C1 segment of cervical spinal cord (tissue), 14 donors: ENCODE measurements at regions not wholly inside any gene's neighbourhood (a gene's known extent, or its start where the extent isn't known, plus 50 kb on each side); places are given as distances from the start of the nearest gene placed in this dataset.

ENCODE experiments used
- DNase-seq, 14 donors: peaks; one replicate each; lab custom pipeline; 2025; lab: John Stamatoyannopoulos, UW

DNA sequence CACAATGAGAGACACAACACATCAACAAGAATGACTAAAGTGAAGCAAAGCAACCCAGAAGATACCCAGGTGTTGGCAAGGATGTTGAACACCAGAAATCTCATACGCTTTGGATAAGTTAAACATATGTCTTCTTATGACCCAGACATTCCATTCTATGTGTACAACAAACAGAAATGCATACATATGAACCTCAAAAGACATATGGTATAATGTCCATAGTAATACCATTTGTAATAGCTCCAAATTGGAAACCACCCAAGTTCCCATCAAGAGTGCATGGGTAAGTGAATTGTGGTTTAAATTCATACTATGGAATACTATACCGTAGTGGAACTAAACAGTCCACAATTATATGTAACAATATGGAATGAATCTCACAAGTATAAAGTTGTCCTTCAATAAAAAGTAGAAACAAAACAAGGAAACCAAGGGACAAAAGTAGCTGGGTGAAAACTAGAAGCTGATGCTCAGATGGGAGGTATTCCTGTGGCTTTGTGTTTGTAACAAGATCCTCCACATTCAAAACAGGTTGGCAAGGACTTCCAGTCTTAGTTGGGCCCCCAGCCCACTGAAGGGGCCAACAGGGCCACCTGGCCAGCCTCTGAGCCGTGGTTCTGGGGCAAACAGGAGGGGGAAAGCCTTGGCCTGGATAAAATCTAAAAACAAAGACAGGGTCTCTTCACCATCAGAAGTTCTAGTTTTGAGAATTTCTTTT, 171.8 kb upstream of the PITX1 start:
- DNase-seq: no peak

DNA sequence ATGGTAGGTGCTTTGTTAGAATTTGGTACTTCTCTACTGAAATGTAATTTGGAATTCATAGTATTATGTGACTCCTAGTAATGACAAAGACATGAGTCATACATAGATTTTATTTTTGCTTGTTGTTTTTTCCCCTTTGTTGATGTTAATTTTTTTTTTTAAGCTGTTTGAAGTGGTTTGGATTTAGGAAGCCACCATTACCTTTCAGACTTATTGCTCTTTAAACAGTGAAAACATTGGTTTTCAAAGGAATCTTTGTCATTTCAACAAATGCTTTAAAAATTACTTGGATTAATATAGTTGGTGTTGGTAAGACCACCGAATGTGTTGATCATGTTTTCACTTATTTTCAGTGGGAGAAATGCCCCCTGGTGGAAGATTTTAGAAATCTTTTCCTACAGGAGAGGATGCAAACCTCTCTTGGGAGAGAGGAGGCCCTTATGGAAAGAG, 170.1 kb upstream of the PITX1 start:
- DNase-seq: no peak

GRCh38 chr5:135203593-135204036, 169.6 kb upstream of the PITX1 start:
- no peak for DNase-seq

DNA sequence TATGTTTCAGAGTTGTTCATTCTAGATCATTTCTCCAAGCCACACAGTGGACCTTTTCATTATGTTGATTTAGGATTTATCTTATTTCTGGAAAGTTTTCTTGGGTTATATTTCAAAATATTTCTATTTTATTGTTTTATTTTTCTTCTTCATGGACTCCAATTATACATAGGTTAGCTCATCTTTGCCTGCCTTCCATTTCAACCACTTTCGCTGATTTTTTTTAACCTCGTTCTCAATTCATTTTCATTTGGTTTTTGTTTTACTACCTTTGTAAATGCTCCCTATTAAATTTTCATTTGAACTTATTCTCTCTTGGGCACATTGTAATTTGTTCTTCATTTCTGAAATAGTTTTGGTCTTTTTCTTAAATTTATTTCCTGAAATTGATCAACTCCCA, 169.0 kb upstream of the PITX1 start:
- DNase-seq: no peak

DNA sequence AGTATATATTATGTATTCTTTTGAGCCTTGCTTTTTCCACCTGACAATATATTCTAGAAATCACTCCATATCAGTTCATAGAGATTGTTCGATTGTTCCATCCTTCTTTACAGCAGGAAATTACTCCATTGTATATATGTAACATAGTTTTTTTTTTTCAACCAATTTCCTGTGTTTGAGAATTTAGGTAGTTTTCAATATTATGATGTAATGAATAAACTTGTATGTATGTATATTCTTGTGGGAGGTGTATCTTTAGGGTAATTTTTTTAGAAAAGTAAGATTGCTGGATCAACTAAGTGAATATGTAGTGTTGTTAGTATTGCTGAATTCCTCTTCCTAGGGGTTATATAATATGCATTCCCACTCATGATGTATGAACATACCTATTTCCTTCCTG, 165.9 kb upstream of the PITX1 start:
- DNase-seq: no peak

DNA sequence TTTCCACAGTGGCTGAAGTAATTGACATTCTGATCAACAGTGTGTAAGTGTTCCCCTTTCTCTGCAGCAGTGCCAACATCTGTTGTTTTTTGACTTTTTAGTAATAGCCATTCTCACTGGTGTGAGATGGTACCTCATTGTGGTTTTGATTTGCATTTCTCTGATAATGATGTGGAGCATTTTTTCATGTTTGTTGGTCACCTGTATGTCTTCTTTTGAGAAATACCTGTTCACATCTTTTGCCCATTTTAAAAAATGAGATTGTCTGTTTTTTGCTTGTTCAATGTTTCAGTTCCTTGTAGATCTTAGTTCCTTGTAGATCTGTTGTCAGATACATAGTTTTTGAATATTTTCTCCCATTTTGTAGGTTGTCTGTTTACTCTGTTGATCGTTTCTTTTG, 162.5 kb upstream of the PITX1 start:
- DNase-seq: no peak

DNA sequence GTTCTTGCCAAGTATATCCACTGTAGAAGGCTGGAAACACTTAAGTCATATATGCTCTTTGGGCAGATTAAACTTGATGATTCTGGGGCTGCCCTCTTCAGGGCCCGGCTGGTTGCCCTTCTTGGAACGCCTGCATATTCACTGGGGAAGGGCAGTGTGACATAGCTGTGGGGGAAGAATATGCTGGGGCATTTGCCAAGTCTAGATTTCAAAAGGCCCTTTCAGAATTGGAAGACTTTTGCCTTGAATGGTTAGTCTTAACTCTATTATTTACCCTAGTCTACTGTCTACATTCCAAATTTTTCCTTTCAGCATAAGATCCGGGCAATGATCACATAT, 161.2 kb upstream of the PITX1 start:
- peak in 2 of 14 donors; percentile 48 to 62 for DNase-seq

DNA sequence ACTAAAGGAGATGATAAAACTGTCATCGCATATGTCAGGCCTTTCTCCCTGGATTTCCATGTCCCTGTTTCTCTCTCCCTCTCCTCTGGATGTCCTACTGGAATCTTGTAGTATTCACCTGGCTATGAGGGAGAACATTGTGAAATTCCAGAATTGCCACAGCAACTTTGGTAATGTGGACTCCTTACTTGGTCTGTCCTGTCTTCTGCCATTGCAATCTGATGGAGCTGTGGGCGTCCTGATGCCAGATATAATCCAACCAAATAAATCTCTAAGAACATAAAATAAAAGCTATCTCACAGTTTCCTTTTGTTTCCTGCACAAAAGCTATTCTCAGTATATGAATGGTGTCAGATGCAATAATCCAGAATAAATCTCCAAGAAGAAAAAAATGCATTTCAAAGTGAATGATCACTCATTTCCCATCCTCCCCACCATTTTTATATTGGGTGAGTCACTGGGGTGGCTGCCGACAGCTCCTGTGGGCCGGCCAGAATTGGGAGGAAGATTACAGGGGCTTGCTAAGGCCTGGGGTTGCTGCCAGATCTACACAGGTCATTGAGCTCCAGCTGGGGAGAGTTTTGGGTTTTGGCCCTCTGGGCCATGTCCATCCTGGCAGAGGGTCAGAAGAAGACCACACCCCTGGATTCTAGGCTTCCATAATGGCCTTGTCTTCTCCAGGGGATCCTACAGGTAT, 160.7 kb upstream of the PITX1 start:
- DNase-seq: peak in 2 of 14 donors; percentile 10 to 62

GRCh38 chr5:135194126-135194488, 160.1 kb upstream of the PITX1 start:
- no peak for DNase-seq

DNA sequence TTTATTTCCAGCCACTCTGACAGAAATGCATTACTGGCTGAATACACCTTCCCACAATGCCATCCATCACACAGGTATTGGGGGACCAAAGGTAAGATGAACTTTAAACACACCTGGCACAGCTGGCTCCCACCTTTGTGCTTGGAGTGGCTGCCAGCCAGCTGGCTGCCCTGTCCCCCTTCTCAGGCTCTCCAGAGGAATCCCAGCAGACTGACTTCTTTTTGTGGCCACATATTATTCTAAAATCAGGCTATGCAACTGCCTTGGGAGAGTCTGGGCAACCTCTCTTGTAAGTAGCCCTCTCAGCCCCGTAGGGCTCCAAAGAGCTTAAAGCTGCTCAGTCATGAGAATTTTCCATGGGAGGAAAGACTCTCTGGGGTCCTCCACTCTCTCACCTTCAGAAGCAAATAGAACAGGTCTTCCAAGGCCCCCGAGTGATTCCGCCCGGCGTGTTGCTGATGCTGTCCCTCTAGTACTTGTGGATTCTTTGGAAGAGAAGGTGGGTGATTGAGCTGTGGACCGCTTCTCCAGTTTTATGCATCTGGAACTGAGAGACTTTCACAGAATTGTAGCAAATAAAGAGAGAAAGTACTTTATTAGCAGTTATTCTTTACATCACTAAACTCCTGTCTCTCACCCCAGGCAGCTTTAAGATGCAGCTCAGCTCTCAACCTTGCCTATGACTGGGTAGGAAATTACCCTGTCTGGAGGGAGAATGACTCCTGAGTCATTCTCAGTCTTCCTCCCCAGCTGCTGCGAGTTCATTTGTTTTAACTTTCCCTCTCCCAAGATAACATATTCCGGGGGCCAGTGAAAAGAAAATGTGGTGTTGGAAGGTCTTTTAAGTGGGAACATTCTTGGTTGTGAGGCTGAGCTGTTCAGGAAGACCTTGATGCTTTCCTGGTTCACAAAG, 159.4 kb upstream of the PITX1 start:
- no peak for DNase-seq

DNA sequence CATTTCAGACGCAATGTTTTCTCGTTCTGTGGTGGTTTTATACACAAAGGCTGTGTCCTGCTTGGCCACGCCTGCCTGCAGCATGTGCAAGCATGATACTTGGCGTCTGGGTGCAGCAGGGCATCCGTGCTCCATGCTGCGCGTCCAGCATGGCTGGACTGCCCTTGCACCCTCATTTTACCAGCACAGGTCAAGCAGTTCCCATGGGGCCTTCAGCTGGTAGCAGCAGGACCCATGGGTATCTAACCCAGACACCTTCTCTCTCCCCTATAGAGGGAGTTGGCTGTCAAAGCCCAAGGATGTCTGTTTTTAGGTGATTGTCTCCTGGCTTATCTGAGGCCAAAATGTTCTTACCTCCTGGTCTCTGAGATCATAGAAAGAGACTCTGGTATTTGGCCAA, 158.3 kb upstream of the PITX1 start:
- no peak for DNase-seq

GRCh38 chr5:135191084-135191826, 157.2 kb upstream of the PITX1 start:
- peak in 10 of 14 donors; percentile 7 to 60 (median 28) for DNase-seq

DNA sequence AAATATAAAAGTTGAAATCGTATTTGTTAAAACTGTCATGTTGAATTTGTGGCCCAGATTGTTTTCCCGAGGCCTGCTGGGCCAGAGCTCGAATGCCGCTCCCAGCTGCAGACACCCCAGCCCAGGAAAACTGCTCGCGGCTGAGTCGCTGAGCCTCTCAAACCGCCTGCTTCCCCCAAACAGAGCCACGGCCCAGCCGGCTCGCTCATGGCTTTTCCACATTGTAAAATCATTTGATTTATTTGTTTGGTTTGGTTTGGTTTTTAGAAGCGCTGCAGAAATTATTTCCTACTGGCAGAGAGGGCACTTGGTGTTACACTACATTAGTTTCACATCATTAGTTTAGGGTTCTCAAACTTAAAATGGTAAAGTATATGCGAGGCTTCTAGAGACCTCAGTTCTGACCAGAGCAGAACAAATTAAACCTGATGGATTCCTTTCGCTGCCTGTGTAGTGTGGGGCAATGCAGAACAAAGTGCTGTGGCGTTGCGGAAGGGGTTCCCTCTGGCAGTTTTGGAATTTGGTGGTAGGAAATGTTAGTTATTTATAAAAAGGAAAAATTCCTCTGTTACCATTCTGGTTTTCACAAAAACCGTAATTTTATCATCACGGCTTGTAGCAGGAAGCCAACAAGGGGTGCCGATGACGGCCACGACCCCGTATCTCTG, 156.5 kb upstream of the PITX1 start:
- DNase-seq: no peak

GRCh38 chr5:135189024-135189423, 155.0 kb upstream of the PITX1 start:
- no peak for DNase-seq

- DNase-seq: no peak
Measured at GRCh38 chr5:135188233-135188914, 154.3 kb upstream of the PITX1 start.

- no peak for DNase-seq
Measured at GRCh38 chr5:135186662-135187522, 152.9 kb upstream of the PITX1 start.

- DNase-seq: peak in 3 of 14 donors; percentile 11 to 21 (median 13)
Measured at GRCh38 chr5:135185481-135186065, 151.5 kb upstream of the PITX1 start.

DNA sequence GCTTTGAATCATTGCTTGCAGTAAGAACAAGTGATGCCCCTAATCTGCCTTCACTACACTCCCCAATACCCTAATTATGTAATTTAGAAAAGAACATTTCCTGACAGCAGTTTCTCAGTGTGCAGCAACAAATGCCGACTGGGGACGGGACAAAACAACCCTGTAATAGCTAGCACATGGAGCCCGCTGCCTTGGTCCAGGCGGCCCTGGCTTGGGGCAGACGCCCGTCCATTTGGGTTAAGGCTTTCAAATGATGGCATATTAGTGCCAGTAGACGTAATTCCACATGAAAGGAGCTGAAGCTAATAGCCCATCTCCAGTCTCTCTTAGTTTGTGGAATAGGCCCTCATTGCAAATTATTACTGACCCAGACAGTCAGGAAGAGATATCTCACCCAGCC, 150.6 kb upstream of the PITX1 start:
- no peak for DNase-seq

DNA sequence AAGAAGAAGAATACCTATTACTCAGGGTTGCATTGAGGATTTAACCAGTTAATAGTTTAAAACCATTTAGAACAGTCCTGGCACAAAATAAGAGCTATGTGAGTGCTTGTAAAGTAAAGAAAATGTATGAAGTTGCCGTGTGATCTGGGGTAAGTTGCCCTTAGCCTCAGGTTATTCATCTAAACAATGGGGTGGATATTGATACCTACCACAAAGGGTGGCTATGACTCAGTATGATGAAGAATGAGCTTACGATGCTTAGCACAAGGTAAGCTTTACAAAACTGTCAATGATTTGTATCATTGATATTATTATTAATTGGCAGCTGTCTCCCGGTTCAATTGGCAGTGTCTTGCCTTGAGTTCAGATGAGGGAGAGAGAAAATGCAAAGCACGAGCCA, 149.4 kb upstream of the PITX1 start:
- DNase-seq: no peak
